GM19452 (cell line): ENCODE measurements at regions not wholly inside any gene's neighbourhood (a gene's known extent, or its start where the extent isn't known, plus 50 kb on each side); places are given as distances from the start of the nearest gene placed in this dataset.

Experiments used
- ATAC-seq: cut with Tn5 transposase; IDR thresholded peaks from one replicate; pipeline ENCODE4 v1.9.1; 2021; ENCODE audit not compliant: unreplicated experiment

- no peak for ATAC-seq
Observed at GRCh38 chr2:216808805-216809425, 50.9 kb downstream of the TNP1 start.

- ATAC-seq, result no peak
Observed at GRCh38 chr2:216807857-216808272, 52.0 kb downstream of the TNP1 start.

DNA sequence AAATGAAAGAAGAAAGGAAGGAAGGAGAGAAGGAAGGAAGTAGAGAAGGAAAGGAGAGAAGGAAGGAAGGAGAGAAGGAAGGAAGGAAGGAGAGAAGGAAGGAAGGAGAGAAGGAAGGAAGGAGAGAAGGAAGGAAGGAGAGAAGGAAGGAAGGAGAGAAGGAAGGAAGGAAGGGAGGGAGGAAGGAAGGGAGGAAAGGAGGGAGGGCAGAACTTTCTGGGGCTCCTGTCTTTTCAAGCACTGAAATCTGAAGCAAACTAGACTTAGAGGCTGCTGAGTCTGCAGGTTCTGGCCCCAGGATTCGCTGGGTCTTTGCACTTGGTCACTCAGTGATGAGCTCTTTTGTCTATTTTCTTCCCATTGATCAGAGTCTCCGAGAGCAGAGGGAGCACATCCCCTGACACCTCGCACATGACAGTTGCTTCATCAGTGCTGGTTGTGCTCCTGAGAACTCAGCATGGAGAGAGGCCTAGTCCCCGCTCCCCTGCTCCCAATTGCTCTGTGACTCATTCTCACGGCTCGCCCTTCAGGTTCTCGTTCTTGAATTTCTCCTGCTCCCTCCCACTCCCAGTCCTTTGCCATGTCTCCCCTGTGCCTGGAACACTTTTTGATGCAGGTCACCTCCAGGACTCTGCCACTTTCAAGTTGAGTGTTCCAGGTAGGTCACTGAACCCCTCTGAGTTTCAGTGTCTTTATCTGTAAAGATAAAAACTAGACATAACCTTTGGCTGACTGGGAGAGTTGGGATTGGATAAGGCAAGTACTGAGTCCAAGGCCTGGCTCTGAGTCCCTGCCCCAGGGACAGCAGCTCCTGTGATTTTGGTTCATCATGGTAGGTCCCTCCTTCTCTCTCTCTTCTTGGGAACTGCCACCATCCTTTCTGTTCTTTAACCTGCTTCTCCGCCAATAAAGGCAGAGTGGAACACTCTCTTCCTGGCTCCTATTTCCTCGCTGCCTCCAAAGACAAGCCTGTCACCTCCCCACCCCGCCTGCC lies 55.2 kb downstream of the TNP1 start:
- no peak for ATAC-seq

DNA sequence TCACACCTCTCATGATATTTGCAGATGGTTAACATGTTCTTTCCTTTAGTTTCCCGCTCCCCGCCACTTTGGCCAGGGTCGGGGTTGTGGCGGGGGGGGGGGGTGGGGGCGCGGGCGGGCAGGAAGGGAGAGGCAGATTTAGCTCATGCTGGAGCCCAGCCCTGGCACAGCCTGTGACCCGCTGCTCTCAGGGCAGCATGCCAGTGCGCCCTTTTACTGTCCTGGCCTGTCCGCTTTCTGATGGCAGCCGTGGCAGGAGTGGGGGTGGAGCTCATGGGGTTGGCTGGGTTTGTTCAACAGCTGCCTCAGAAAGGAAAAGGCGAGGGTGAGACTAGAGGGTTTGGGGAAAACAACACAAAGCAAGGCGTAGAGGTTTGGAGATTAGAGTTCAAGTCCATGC lies 56.1 kb downstream of the TNP1 start:
- no peak for ATAC-seq

- ATAC-seq, result no peak
Observed at GRCh38 chr2:216802516-216803215, 57.2 kb downstream of the TNP1 start.

DNA sequence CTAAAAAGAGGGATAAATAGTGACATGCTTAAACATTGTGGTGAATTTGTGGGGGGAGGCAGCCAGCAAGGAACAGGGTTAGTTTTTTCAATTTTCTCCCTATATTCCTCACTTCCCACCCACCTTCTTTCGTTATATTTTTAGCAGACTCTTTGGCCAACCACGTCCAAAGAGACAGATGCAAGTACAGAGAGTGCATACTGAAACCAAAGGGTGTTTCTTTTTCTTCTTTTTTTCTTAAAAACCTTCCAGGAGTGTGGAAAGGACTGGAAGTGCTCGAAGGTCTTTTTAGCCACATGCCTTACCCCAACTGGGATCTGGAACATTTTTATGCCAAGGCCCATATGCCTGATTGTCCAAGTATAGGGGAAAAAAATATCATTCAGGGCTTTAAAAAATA lies 59.0 kb downstream of the TNP1 start:
- ATAC-seq, result no peak

DNA sequence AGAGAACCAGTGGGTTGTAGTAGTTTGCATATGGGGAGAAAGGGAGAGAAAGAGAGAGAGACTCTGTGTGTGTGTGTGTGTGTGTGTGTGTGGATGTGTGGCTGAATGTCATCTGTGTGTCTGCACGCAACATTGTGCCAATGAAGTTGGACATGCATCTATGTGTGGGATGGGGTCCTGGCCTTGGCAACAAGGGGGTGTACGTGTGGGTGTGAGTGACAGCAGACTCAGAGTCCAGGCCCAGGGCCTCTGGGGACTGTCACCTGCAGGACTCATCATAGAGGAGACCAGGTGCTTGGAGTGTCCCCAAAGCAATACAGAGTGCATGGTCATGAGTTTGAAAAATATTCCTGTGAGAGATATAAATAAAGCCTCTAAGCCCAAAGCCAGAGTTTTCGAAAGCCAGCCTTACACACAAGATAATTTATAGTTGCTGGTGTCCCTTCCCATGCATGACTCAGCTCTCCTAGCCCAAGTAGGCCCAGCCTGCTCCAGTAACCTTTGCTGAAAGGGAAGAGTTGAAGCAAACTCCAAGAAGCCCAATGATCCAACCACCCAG lies 59.9 kb downstream of the TNP1 start:
- ATAC-seq, result no peak

DNA sequence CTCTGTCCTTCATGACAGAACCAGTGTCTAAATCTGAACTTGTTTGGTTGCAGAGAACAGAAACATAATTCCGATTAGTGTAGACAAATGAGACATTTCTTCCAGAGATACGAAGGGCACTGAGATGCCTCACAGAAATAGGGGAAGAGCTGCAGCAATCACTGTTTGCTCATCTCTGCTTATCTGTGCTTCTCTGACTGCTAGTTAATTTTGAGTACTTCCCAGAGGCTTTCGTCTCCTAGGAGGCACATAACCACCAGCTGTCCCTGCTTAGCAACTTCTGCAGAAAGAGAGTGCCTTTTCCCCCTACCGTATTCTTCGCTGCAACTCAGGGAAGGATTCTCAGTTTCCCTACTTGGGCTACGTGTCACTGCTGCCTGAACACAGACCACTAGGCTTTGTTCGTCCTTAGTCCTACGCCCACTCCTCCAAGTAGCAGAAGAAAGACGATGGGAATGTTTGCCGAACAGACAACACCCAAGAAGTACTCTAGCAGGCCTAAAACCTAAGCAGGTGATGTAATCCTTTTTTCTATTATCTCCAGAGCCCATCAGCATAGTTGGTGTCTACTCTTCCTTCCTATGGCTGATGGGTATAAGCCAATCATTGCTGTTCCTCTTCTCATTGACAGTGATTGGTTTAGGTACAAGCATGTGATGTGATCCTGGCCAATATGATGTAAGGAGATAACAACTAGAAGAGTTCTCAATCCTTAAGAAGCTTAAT lies 63.6 kb downstream of the TNP1 start:
- ATAC-seq, result no peak

DNA sequence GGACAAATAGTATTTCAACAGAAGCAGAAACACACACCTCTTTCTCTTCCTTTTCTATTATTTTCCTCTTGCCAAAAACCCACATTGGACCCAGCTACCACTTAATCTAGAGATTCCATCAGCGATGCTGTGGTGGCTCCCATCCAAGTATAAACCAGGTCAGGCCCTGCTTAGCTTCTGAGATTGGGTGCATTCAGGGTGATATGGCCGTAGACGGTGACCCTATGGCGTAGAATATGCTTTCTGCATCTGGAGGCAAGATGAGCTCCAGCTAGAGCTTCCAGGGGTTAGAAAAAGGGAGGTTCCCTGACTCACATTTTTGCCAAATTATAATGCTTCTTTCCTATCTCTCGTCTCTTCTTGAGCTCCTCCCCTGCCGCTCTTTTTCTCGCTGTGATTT lies 66.5 kb downstream of the TNP1 start:
- ATAC-seq, result no peak

- no peak for ATAC-seq
Observed at GRCh38 chr2:216792222-216793021, 67.4 kb downstream of the TNP1 start.

DNA sequence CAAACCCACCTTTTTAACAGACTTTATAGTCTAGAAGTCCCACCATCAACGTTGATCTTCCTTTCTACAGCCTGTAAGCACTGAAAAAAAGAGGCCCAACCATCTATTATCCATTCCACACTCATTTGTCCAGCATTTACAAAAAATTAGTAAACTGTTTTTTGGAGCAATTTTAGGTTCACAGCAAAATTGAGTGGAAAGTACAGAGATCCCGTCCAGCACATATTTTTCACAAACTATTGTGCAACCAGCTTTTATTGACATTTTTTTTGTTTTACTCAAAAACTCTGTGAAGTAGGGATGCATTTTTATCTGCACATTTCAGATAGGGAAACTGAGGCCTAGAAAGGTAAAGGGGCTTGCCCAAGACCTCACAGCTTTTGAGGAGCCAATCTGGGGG lies 68.6 kb downstream of the TNP1 start:
- no peak for ATAC-seq

GRCh38 chr2:216789081-216789480 lies 70.8 kb downstream of the TNP1 start:
- no peak for ATAC-seq

- no peak for ATAC-seq
Observed at GRCh38 chr2:216787851-216788540, 71.9 kb downstream of the TNP1 start.

DNA sequence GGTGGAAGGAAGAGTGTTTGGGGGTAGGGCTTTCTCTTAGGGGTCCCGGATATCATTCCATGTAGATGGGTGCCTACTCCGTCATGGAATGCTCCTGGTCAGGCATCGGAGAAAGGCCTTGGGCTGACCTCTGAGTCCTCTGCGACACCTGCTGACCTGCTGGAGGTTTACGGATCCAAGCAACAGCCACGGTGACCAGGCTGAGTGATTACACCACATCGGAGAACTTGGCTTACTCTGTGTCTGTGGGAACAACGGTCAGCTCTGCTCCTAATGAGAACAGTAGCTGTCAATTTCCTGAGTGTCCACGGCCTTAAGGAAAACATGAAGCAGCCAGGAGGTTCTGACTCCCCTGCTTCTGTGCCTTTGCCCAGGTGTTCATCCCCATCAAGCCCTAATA lies 73.2 kb downstream of the TNP1 start:
- ATAC-seq, result no peak

GRCh38 chr2:216784456-216784855 lies 75.4 kb downstream of the TNP1 start:
- no peak for ATAC-seq

GRCh38 chr2:216781709-216782108 lies 78.2 kb downstream of the TNP1 start:
- ATAC-seq, result no peak

GRCh38 chr2:216780843-216781242 lies 79.0 kb downstream of the TNP1 start:
- ATAC-seq, result no peak

DNA sequence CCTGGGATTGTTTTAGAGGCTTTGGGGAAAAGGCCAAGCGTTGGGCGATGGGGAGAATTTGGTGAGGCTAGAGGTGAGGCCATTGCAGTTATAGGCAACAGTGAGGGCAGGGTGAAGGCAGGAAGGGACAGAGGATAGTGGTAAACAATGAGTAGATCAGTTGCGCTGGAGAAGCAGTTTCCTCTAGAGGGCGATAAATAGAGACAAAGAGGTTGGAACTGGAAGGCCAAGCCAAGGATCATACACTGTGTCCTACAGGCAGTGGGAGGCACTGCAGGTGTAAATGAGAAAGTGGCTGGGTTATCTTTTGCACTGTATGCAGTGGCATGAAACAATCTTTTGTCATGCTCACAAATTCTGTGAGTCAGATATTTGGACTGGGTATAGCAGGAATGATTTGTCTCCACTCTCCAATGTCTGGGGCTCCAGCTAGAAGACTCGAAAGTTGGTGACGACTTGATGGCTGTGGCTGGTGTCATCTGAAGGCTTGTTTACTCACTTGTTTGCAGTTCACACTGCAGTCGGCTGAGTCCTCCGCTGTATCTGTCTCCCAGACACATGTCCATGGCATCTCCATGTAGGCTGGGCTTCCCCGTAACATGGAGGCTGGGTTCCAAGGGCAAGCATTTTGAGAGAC lies 82.1 kb downstream of the TNP1 start:
- ATAC-seq, result peak; percentile 96
